ENCODE measurements at regions not wholly inside any gene's neighbourhood (a gene's known extent, or its start where the extent isn't known, plus 50 kb on each side); places are given as distances from the start of the nearest gene placed in this dataset.

DNA sequence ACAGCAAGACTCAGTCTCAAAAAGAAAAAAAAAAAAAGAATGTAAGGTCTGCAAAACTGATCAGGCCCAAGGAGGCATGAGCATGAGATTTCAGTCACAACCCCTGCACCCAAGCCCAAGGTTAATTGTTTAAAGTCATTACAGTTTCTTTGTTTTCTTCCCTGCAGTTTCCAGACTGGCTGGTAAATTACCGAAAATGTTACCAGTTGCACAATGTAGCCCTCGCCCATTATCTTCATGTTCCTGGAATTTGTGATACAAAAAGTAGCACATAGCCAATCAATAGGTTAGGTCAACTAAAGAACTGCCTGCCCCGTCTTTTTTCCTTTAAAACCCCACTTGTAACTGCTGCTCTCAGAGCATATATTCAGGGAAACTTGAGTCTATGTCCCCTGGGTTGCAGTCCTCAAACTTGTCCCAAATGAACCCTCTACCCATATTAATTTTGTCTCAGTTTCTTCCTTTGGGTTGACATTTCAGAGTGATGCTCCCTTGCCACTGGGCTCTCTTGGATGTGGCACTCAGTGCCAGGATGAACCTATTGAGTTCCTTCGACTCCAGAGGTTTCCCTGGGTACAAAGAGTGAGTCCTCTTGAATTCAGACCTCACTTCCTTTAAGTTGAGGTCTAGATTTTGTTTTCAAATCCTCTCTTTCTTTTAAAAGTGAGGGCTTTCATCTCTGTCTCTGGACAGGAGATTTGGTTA is 216.2 kb upstream of the HS6ST1 start:
- DNase-seq, result no peak
- Histone ChIP-seq H3K27ac (replicated peaks) (no peak overlapping the region), H3K9me3 (replicated peaks) (no peaks in the 10 kb centered on the region), H3K4me3 (no peak overlapping the region), H3K36me3 (no peaks in the 10 kb centered on the region), H3K4me1 (no peaks in the 10 kb centered on the region), H3K27me3 (ENCODE audit: low read depth) (no peaks in the 10 kb centered on the region)
- intact Hi-C loops (cut with micrococcal nuclease), result no loop called here
- TF ChIP-seq CTCF (IDR thresholded peaks at IDR 0.05; ENCODE audit: borderline replicate concordance), result no peak

DNA sequence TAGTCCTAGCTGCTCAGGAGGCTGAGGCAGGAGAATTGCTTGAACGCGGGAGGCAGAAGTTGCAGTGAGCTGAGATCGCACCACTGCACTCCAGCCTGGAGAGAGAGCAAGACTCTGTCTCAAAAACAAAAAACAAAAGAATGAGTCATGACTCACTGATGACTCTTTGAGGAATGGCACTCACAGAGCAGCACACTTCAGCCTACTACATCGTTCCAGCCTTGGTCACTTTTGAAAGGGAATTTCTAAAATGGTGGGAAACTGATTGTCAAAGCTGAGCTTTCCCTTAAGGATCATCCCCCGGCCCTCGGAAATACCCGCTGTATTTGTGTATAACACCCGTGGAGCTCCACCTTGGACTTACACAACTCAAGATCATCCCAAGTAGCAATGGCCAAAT is 217.3 kb upstream of the HS6ST1 start:
- DNase-seq, result no peak
- H3K9me3 ChIP-seq (replicated peaks), result no peaks in the 10 kb centered on the region
- intact Hi-C loops (cut with micrococcal nuclease), result no loop called here
- no peak for TF ChIP-seq CTCF (IDR thresholded peaks at IDR 0.05; ENCODE audit: borderline replicate concordance)
- no peaks in the 10 kb centered on the region for H3K27me3 ChIP-seq (ENCODE audit: low read depth)
- no peak overlapping the region for H3K4me3 ChIP-seq
- no peaks in the 10 kb centered on the region for H3K36me3 ChIP-seq
- no peak overlapping the region for H3K27ac ChIP-seq (replicated peaks)
- H3K4me1 ChIP-seq, result no peaks in the 10 kb centered on the region

GRCh38 chr2:128536925-128537620 is 218.4 kb upstream of the HS6ST1 start:
- TF ChIP-seq CTCF (IDR thresholded peaks at IDR 0.05; ENCODE audit: borderline replicate concordance), result no peak
- no peak for DNase-seq
- Histone ChIP-seq H3K36me3 (no peaks in the 10 kb centered on the region), H3K4me1 (no peaks in the 10 kb centered on the region), H3K4me3 (no peak overlapping the region), H3K9me3 (replicated peaks) (no peaks in the 10 kb centered on the region), H3K27ac (replicated peaks) (no peak overlapping the region), H3K27me3 (ENCODE audit: low read depth) (no peaks in the 10 kb centered on the region)
- intact Hi-C loops (cut with micrococcal nuclease), result no loop called here

DNA sequence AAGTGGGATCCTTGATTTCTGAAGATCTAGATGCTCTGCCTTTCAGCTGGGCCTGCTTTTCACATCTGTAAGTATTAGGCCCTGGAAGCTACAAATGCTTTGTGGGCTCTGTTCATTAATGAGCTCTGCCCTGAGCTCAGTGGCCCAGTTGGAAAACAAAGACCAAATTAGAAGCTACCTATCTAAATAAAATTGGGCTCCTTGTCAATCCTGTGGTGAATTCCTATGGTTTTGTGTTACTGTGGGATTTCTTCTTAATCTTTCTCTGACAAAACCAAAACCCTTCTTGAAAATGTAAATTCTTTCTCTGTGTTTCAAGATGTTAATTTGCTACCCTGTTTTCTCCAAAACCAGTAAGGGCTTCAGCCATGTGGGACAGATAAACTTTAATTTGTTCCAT is 219.0 kb upstream of the HS6ST1 start:
- DNase-seq, result no peak
- Histone ChIP-seq H3K36me3 (no peaks in the 10 kb centered on the region), H3K4me1 (no peaks in the 10 kb centered on the region), H3K27ac (replicated peaks) (no peak overlapping the region), H3K9me3 (replicated peaks) (no peaks in the 10 kb centered on the region), H3K27me3 (ENCODE audit: low read depth) (no peaks in the 10 kb centered on the region), H3K4me3 (no peak overlapping the region)
- intact Hi-C loops (cut with micrococcal nuclease), result no loop called here
- no peak for TF ChIP-seq CTCF (IDR thresholded peaks at IDR 0.05; ENCODE audit: borderline replicate concordance)

DNA sequence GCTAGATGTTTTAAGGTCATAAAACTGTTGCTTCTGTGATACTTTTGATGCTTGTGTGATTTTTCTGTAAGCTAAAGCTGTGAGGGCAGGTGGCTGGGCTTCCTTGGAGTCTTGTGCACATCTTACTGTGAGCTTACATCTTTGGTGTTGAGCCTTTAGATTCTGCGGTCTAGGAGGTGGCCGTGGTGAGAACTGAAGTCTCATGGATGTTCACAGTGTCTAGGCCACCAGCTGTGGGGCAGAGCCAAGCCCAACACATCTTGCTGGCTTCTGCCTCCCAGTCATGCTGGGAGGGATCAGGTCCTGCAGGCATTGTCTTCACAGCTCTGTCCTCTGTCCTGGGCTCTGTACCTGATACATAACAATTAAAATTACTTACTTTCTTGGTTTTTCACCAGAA is 219.7 kb upstream of the HS6ST1 start:
- no peaks in the 10 kb centered on the region for H3K4me1 ChIP-seq
- H3K9me3 ChIP-seq (replicated peaks), result no peaks in the 10 kb centered on the region
- TF ChIP-seq CTCF (IDR thresholded peaks at IDR 0.05; ENCODE audit: borderline replicate concordance), result no peak
- DNase-seq, result no peak
- H3K27me3 ChIP-seq (ENCODE audit: low read depth), result no peaks in the 10 kb centered on the region
- intact Hi-C loops (cut with micrococcal nuclease), result no loop called here
- no peaks in the 10 kb centered on the region for H3K36me3 ChIP-seq
- H3K27ac ChIP-seq (replicated peaks), result no peak overlapping the region
- no peak overlapping the region for H3K4me3 ChIP-seq

All from left ventricle myocardium inferior (tissue), 1 donor.